SK-N-SH (cell line): ENCODE measurements at regions not wholly inside any gene's neighbourhood (a gene's known extent, or its start where the extent isn't known, plus 50 kb on each side); places are given as distances from the start of the nearest gene placed in this dataset.

Experiments used
- CTCF ChIA-PET: fragments of 300-600, 350-600 bp; formaldehyde crosslinking; extraction: SDS; loops from one replicate; lab custom pipeline; 2021; lab: Yijun Ruan, JAX
- POLR2A ChIA-PET: fragments of 350-600 bp; sonication (Branson Sonifier 250); formaldehyde crosslinking; extraction: SDS; loops from one replicate; lab custom pipeline; 2020; ENCODE audit warnings: antibody characterized with exemption, inconsistent platforms; lab: Yijun Ruan, JAX
- DNase-seq: peaks from one replicate; pipeline ENCODE4 v3.0.0; 2012
- H2AFZ ChIP-seq: fragments of 200-600 bp; sonication (generic); 2 replicates; pipeline ENCODE4 v1.8.1; 2016; ENCODE audit warnings: antibody characterized with exemption, mild to moderate bottlenecking, low read depth
- H3F3A ChIP-seq: fragments of 200-600 bp; sonication (generic); replicated peaks from 2 replicates; pipeline ENCODE3; 2016; ENCODE audit warnings: antibody characterized with exemption, mild to moderate bottlenecking; ENCODE audit not compliant: insufficient read depth
- H3K27ac ChIP-seq, 2 experiments: fragments of 200-500 bp in 1 of 2; fragments of 200-600 bp in 1 of 2; sonication (Bioruptor generic) in 1 of 2; sonication (generic), shearing (Covaris generic) in 1 of 2; 2 replicates each; pipeline versions ENCODE4 v1.5.1 to v1.6.1; 2014 to 2016; ENCODE audit warnings: low read depth in 2 of 2, inconsistent platforms in 1 of 2, low read length in 1 of 2, mild to moderate bottlenecking in 1 of 2, mixed read lengths in 1 of 2
- H3K27me3 ChIP-seq: fragments of 200-600 bp; sonication (generic), shearing (Covaris generic); 2 replicates; pipeline ENCODE4 v1.6.1; 2016; ENCODE audit warnings: mixed run types; ENCODE audit not compliant: insufficient read depth
- H3K36me3 ChIP-seq, 2 experiments: fragments of 200-500 bp in 1 of 2; fragments of 200-600 bp in 1 of 2; sonication (Bioruptor generic) in 1 of 2; sonication (generic) in 1 of 2; replicated peaks in 1 of 2; 2 replicates each; pipeline versions ENCODE3 to v1.5.1; 2014 to 2016; ENCODE audit warnings: low read length in 1 of 2, mild to moderate bottlenecking in 1 of 2; ENCODE audit not compliant: insufficient read depth in 2 of 2, control insufficient read depth in 1 of 2
- H3K4me1 ChIP-seq, 2 experiments: fragments of 200-500 bp in 1 of 2; fragments of 200-600 bp in 1 of 2; sonication (Bioruptor generic) in 1 of 2; sonication (generic), shearing (Covaris generic) in 1 of 2; 2 replicates each; pipeline versions ENCODE4 v1.5.1 to v1.6.1; 2014 to 2016; ENCODE audit warnings: low read depth in 1 of 2, low read length in 1 of 2, mixed run types in 1 of 2; ENCODE audit not compliant: insufficient read depth in 2 of 2, control insufficient read depth in 1 of 2
- H3K4me2 ChIP-seq: fragments of 200-600 bp; sonication (generic), shearing (Covaris generic); 2 replicates; pipeline ENCODE4 v1.6.1; 2017; ENCODE audit warnings: mixed run types
- H3K4me3 ChIP-seq, 2 experiments: fragments of 200-500 bp in 1 of 2; fragments of 200-600 bp in 1 of 2; sonication (Bioruptor generic) in 1 of 2; sonication (generic), shearing (Covaris generic) in 1 of 2; 2 replicates each; pipeline versions ENCODE4 v1.5.1 to v1.8.1; 2014 to 2016; ENCODE audit warnings: low read depth in 2 of 2, inconsistent platforms in 1 of 2, low read length in 1 of 2, mild to moderate bottlenecking in 1 of 2, mixed read lengths in 1 of 2, moderate library complexity in 1 of 2
- H3K79me2 ChIP-seq: fragments of 200-600 bp; sonication (generic); 2 replicates; pipeline ENCODE4 v1.8.1; 2017; ENCODE audit warnings: mild to moderate bottlenecking; ENCODE audit not compliant: insufficient read depth
- H3K9ac ChIP-seq: fragments of 200-600 bp; sonication (generic); 2 replicates; pipeline ENCODE4 v1.6.1; 2017; ENCODE audit warnings: mixed run types
- H3K9me2 ChIP-seq: fragments of 200-600 bp; sonication (generic); 2 replicates; pipeline ENCODE4 v1.6.1; 2017; ENCODE audit warnings: mixed run types
- H3K9me3 ChIP-seq: fragments of 200-600 bp; sonication (generic); 2 replicates; pipeline ENCODE4 v1.6.1; 2017; ENCODE audit warnings: mixed run types, mild to moderate bottlenecking, moderate library complexity
- H4K20me1 ChIP-seq: fragments of 200-600 bp; sonication (generic); 2 replicates; pipeline ENCODE4 v1.6.1; 2017; ENCODE audit warnings: mild to moderate bottlenecking, mixed run types; ENCODE audit not compliant: insufficient read depth
- ELF1 ChIP-seq: IDR thresholded peaks from 2 replicates; pipeline ENCODE4 v1.4.0; 2012
- EP300 ChIP-seq, 2 experiments: IDR thresholded peaks; 2 replicates each; pipeline versions ENCODE4 v1.4.0 to v1.6.1; 2012; ENCODE audit warnings: borderline replicate concordance in 1 of 2, low read depth in 1 of 2, low read length in 1 of 2
- FOSL2 ChIP-seq: IDR thresholded peaks from 2 replicates; pipeline ENCODE4 v1.4.0; 2012; ENCODE audit warnings: low read depth, mild to moderate bottlenecking, moderate library complexity, borderline replicate concordance
- FOXJ3 ChIP-seq: sonication (generic); formaldehyde crosslinking; IDR thresholded peaks from 2 replicates; pipeline ENCODE4 v1.5.1; 2020; ENCODE audit warnings: mild to moderate bottlenecking, missing genetic modification reagents
- FOXM1 ChIP-seq: IDR thresholded peaks from 2 replicates; pipeline ENCODE4 v1.4.0; 2012; ENCODE audit warnings: low read depth, mild to moderate bottlenecking
- GABPA ChIP-seq: IDR thresholded peaks from 2 replicates; pipeline ENCODE4 v1.4.0; 2012; ENCODE audit warnings: low read depth, mild to moderate bottlenecking
- MAX ChIP-seq: IDR thresholded peaks from 2 replicates; pipeline ENCODE4 v1.4.0; 2012; ENCODE audit warnings: low read depth
- MEF2A ChIP-seq: IDR thresholded peaks from 2 replicates; pipeline ENCODE4 v1.4.0; 2012; ENCODE audit warnings: low read depth, borderline replicate concordance
- MXI1 ChIP-seq: IDR thresholded peaks from 2 replicates; pipeline ENCODE4 v1.6.1; 2012; ENCODE audit warnings: mild to moderate bottlenecking, low read depth, low read length, improper control_type of control experiment
- PBX3 ChIP-seq: IDR thresholded peaks from 2 replicates; pipeline ENCODE4; 2012
- RAD21 ChIP-seq: IDR thresholded peaks from 2 replicates; pipeline ENCODE4 v1.6.1; 2012; ENCODE audit warnings: mild to moderate bottlenecking, low read length
- REST ChIP-seq: IDR thresholded peaks from 2 replicates; pipeline ENCODE4 v1.6.1; 2012; ENCODE audit warnings: mild to moderate bottlenecking, low read depth, low read length, moderate library complexity
- RFX5 ChIP-seq: IDR thresholded peaks from 2 replicates; pipeline ENCODE4 v1.6.1; 2012; ENCODE audit warnings: mild to moderate bottlenecking, improper control_type of control experiment, low read length
- TAF1 ChIP-seq: IDR thresholded peaks from 2 replicates; pipeline ENCODE4 v1.6.1; 2012; ENCODE audit warnings: low read depth, mild to moderate bottlenecking, low read length, moderate library complexity, borderline replicate concordance
- TCF12 ChIP-seq: IDR thresholded peaks from 2 replicates; pipeline ENCODE4 v1.4.0; 2012
- TEAD4 ChIP-seq: IDR thresholded peaks from 2 replicates; pipeline ENCODE4 v1.4.0; 2012; ENCODE audit warnings: mild to moderate bottlenecking, borderline replicate concordance; ENCODE audit not compliant: insufficient read depth
- USF1 ChIP-seq: IDR thresholded peaks from 2 replicates; pipeline ENCODE4 v1.4.0; 2012; ENCODE audit warnings: low read depth, borderline replicate concordance
- USF2 ChIP-seq: fragments of 150-350 bp; IDR thresholded peaks from 2 replicates; pipeline ENCODE4 v1.6.1; 2017; ENCODE audit warnings: antibody characterized with exemption, low read length, low read depth, borderline replicate concordance
- WGBS: methylation state at CpG from one replicate; pipeline ENCODE4 v1.1.6; 2017; ENCODE audit warnings: low lambda C conversion rate; 5-methylcytosine and 5-hydroxymethylcytosine counted together

- Histone ChIP-seq H3K9me3 (no peaks in the 10 kb centered on the region), H3K27me3 (no peaks in the 10 kb centered on the region)
- DNase-seq: no peak
- TF ChIP-seq TEAD4 (no peak), FOXM1 (no peak), ELF1 (no peak), GABPA (no peak), RAD21 (no peak), TCF12 (no peak), PBX3 (no peak), FOSL2 (no peak), MAX (no peak), REST (no peak), RFX5 (no peak), MEF2A (no peak), MXI1 (no peak), FOXJ3 (CRISPR knock-in tag) (no peak), USF2 (no peak), TAF1 (no peak), EP300 (IDR thresholded peaks at IDR 0.05; ENCODE audit: borderline replicate concordance in 1 of 2, low read depth in 1 of 2, low read length in 1 of 2) (no peak), USF1 (no peak)
- TF ChIP-seq, all 33 proteins: peak for 0
- ChIA-PET CTCF (no interaction called here), POLR2A (no interaction called here)
- Histone ChIP-seq H3K9ac (no peak overlapping the region), H3K4me1 (no peaks in the 10 kb centered on the region), H3K27ac (no peak overlapping the region), H3K4me3 (no peak overlapping the region), H4K20me1 (no peaks in the 10 kb centered on the region), H2AFZ (no peak overlapping the region), H3F3A (no peaks in the 10 kb centered on the region), H3K36me3 (no peaks in the 10 kb centered on the region), H3K4me2 (no peak overlapping the region), H3K79me2 (no peaks in the 10 kb centered on the region), H3K9me2 (no peaks in the 10 kb centered on the region)
- 57% methylated on average over 10 of the region's 10 CpGs for WGBS
Observed at GRCh38 chr10:29007748-29008610, 280.9 kb upstream of the LYZL1 start.
